Large intestine (tissue), 3 donors: ENCODE measurements at regions not wholly inside any gene's neighbourhood (a gene's known extent, or its start where the extent isn't known, plus 50 kb on each side); places are given as distances from the start of the nearest gene placed in this dataset.

Experiments used
- DNase-seq, 2 donors: peaks; one replicate each; pipeline versions ENCODE4 v3.0.0 to v3.0.0-alpha.2; 2013
- H3K27ac ChIP-seq: one replicate; pipeline ENCODE4 v1.5.1; 2013; ENCODE audit warnings: low read length
- H3K27me3 ChIP-seq: 2 replicates; pipeline ENCODE4 v1.6.1; 2013; ENCODE audit warnings: low read length; ENCODE audit not compliant: control insufficient read depth, insufficient read depth
- H3K36me3 ChIP-seq: 2 replicates; pipeline ENCODE4 v1.6.1; 2013; ENCODE audit warnings: low read length; ENCODE audit not compliant: control insufficient read depth, insufficient read depth
- H3K4me1 ChIP-seq: one replicate; pipeline ENCODE4 v1.6.1; 2013; ENCODE audit warnings: low read length; ENCODE audit not compliant: control insufficient read depth, insufficient read depth
- H3K4me3 ChIP-seq: one replicate; pipeline ENCODE4 v1.5.1; 2013; ENCODE audit warnings: low read length
- H3K9me3 ChIP-seq: one replicate; pipeline ENCODE4 v1.6.1; 2013; ENCODE audit warnings: mild to moderate bottlenecking, low read depth, low read length, moderate library complexity; ENCODE audit not compliant: control insufficient read depth
- WGBS: methylation state at CpG from one replicate; pipeline ENCODE4 v1.1.5; 2013; ENCODE audit warnings: low lambda C conversion rate; ENCODE audit not compliant: insufficient coverage; 5-methylcytosine and 5-hydroxymethylcytosine counted together

GRCh38 chr2:81263989-81264388 lies 959.4 kb upstream of the LRRTM1 start:
- Histone ChIP-seq H3K9me3 (no peaks in the 10 kb centered on the region), H3K36me3 (no peaks in the 10 kb centered on the region), H3K4me3 (no peak overlapping the region), H3K27ac (no peak overlapping the region), H3K4me1 (no peaks in the 10 kb centered on the region), H3K27me3 (no peaks in the 10 kb centered on the region)
- DNase-seq: no peak

GRCh38 chr2:81260320-81260719 lies 955.8 kb upstream of the LRRTM1 start:
- H3K9me3 ChIP-seq: no peaks in the 10 kb centered on the region
- H3K27me3 ChIP-seq: no peaks in the 10 kb centered on the region
- no peak for DNase-seq
- no peaks in the 10 kb centered on the region for H3K4me1 ChIP-seq
- H3K27ac ChIP-seq: no peak overlapping the region
- WGBS: 100% methylated on average over 1 of the region's 1 CpG
- no peak overlapping the region for H3K4me3 ChIP-seq
- H3K36me3 ChIP-seq: no peaks in the 10 kb centered on the region

GRCh38 chr2:81250270-81250669 lies 945.7 kb upstream of the LRRTM1 start:
- Histone ChIP-seq H3K4me3 (no peak overlapping the region), H3K9me3 (no peaks in the 10 kb centered on the region), H3K4me1 (no peaks in the 10 kb centered on the region), H3K27me3 (no peaks in the 10 kb centered on the region), H3K27ac (no peak overlapping the region), H3K36me3 (no peaks in the 10 kb centered on the region)
- no CpG with 5 or more reads among the region's 3 CpGs for WGBS
- DNase-seq: peak in 1 of 2 donors; percentile 2

- no peaks in the 10 kb centered on the region for H3K27me3 ChIP-seq
- no peaks in the 10 kb centered on the region for H3K36me3 ChIP-seq
- 86% methylated on average over 1 of the region's 1 CpG for WGBS
- no peak overlapping the region for H3K4me3 ChIP-seq
- no peak for DNase-seq
- H3K27ac ChIP-seq: no peak overlapping the region
- H3K9me3 ChIP-seq: no peaks in the 10 kb centered on the region
- no peaks in the 10 kb centered on the region for H3K4me1 ChIP-seq
These were observed 944.6 kb upstream of the LRRTM1 start for GRCh38 chr2:81249152-81249551.

GRCh38 chr2:81247648-81248047 lies 943.1 kb upstream of the LRRTM1 start:
- H3K36me3 ChIP-seq: no peaks in the 10 kb centered on the region
- no peak overlapping the region for H3K4me3 ChIP-seq
- WGBS: no CpG with 5 or more reads among the region's 3 CpGs
- peak in 1 of 2 donors; percentile 23 for DNase-seq
- H3K4me1 ChIP-seq: no peaks in the 10 kb centered on the region
- H3K27me3 ChIP-seq: no peaks in the 10 kb centered on the region
- H3K27ac ChIP-seq: no peak overlapping the region
- H3K9me3 ChIP-seq: no peaks in the 10 kb centered on the region

- Histone ChIP-seq H3K4me1 (no peaks in the 10 kb centered on the region), H3K9me3 (no peaks in the 10 kb centered on the region), H3K27ac (no peak overlapping the region), H3K27me3 (no peaks in the 10 kb centered on the region), H3K4me3 (no peak overlapping the region), H3K36me3 (no peaks in the 10 kb centered on the region)
- no CpG with 5 or more reads among the region's 2 CpGs for WGBS
- no peak for DNase-seq
These were observed 937.9 kb upstream of the LRRTM1 start for GRCh38 chr2:81242501-81242900.

GRCh38 chr2:81238462-81238861 lies 933.9 kb upstream of the LRRTM1 start:
- DNase-seq: no peak
- H3K27me3 ChIP-seq: no peaks in the 10 kb centered on the region
- no peak overlapping the region for H3K4me3 ChIP-seq
- no peaks in the 10 kb centered on the region for H3K9me3 ChIP-seq
- no peak overlapping the region for H3K27ac ChIP-seq
- no CpG with 5 or more reads among the region's 2 CpGs for WGBS
- no peaks in the 10 kb centered on the region for H3K4me1 ChIP-seq
- H3K36me3 ChIP-seq: no peaks in the 10 kb centered on the region

- H3K27me3 ChIP-seq: no peaks in the 10 kb centered on the region
- no peak overlapping the region for H3K27ac ChIP-seq
- H3K4me3 ChIP-seq: no peak overlapping the region
- no CpG with 5 or more reads among the region's 1 CpG for WGBS
- H3K4me1 ChIP-seq: no peaks in the 10 kb centered on the region
- DNase-seq: peak in 1 of 2 donors; percentile 1
- H3K36me3 ChIP-seq: no peaks in the 10 kb centered on the region
- no peaks in the 10 kb centered on the region for H3K9me3 ChIP-seq
These were observed 931.0 kb upstream of the LRRTM1 start for GRCh38 chr2:81235601-81236000.

- H3K36me3 ChIP-seq: no peaks in the 10 kb centered on the region
- H3K27me3 ChIP-seq: no peaks in the 10 kb centered on the region
- no CpG with 5 or more reads among the region's 1 CpG for WGBS
- H3K9me3 ChIP-seq: no peaks in the 10 kb centered on the region
- H3K4me1 ChIP-seq: no peaks in the 10 kb centered on the region
- H3K27ac ChIP-seq: no peak overlapping the region
- H3K4me3 ChIP-seq: no peak overlapping the region
- no peak for DNase-seq
These were observed 930.2 kb upstream of the LRRTM1 start for GRCh38 chr2:81234711-81235110.

GRCh38 chr2:81225756-81226155 lies 921.2 kb upstream of the LRRTM1 start:
- no peaks in the 10 kb centered on the region for H3K9me3 ChIP-seq
- no peaks in the 10 kb centered on the region for H3K4me1 ChIP-seq
- H3K27me3 ChIP-seq: no peaks in the 10 kb centered on the region
- no peak overlapping the region for H3K4me3 ChIP-seq
- no peaks in the 10 kb centered on the region for H3K36me3 ChIP-seq
- 100% methylated on average over 1 of the region's 4 CpGs for WGBS
- no peak overlapping the region for H3K27ac ChIP-seq
- no peak for DNase-seq

GRCh38 chr2:81213598-81213997 lies 909.0 kb upstream of the LRRTM1 start:
- no CpG with 5 or more reads among the region's 2 CpGs for WGBS
- no peak for DNase-seq

More at GRCh38 chr2:81213598-81213997, 909.0 kb upstream of the LRRTM1 start:
- Histone ChIP-seq H3K27ac (no peak overlapping the region), H3K4me1 (no peaks in the 10 kb centered on the region), H3K27me3 (no peaks in the 10 kb centered on the region), H3K4me3 (no peak overlapping the region), H3K36me3 (no peaks in the 10 kb centered on the region), H3K9me3 (no peaks in the 10 kb centered on the region)
